HG03108 (cell line): ENCODE measurements at regions not wholly inside any gene's neighbourhood (a gene's known extent, or its start where the extent isn't known, plus 50 kb on each side); places are given as distances from the start of the nearest gene placed in this dataset.

Experiments
- ATAC-seq: cut with Tn5 transposase; IDR thresholded peaks from one replicate; pipeline ENCODE4 v1.9.1; 2021; ENCODE audit warnings: moderate library complexity; ENCODE audit not compliant: unreplicated experiment

DNA sequence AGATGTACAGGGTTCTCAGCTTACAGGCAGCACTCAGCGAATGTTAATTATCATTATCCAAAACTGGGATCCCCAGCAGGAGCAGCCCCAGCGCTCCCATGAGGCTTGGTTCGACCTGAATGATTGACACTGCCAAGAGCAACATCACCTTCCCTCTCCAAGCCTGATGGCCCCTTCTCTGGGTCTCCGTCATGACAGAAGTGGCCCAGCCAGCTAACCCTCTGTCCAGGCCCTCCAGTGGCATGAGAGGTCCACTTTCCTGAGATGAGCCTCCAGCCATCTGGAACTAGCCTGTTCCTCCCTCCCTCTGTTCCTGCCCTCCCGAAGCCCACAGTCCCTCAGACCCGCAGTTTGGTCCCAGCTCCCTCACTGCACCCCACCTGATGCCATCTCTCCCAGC is 97.0 kb upstream of the RAB6C start:
- no peak for ATAC-seq

DNA sequence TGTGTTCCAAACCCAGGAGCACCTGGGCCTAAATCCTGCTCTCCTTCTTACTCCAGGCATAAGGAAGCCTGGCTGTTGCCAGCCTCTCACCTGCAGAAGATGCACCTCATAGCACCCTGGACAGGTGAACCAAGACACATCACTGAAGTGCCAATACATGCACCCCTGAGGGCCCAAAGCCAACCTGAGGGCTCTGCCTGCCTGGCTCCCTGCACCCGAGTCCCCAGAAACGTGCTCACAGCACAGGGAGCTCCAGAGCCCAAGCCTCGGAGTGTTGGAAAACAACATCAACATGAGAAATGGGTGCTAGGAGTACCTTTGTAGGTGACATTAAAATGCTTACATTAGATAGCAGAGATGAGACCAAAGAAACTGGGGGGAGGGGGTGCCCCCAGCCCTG is 96.3 kb upstream of the RAB6C start:
- ATAC-seq, result no peak

DNA sequence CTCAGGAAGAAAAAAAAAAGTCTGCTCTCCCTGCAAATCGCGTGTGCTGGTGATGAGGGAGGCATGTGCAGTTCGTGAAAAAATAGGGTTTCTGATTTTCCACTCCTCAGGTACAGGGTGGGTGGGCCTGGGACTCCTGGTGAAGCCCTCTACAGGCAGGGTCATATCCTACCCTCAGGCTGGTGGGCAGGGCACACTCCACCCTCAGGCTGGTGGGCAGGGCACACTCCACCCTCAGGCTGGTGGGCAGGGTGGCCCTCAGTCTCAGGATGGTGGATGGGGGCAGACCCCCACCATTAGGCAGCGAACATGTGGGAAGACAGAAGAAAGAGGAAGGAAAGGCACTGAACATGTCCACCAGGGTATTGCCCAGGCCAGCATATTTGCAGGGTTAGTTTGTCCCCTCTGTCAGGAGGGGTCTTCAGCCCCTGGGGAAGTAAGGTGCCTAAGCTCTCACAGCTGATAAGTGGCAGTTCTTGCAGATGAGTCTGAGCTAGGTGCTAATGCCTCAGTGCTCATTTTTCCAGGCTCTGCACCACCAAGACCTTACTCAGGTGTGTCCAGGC is 95.2 kb upstream of the RAB6C start:
- ATAC-seq, result no peak

DNA sequence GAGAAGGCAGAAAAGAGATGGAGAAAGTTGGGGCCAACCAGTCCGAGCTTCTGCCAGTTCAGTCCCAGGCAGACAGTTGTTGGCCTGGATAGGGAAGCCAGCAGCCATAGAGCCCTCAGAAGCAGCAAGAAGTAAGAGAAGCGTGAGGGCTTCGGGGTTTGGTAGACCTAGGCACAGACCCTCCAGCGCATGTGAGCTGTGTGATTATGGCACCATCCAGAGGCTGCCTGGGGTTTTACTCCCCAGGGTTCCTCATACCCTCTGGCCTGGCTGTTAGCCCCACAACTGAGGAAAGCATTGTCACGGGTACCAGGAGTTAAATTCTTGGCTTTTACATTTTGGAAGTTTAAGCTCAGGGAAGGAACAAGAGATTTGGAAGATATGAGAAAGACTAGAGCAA is 93.7 kb upstream of the RAB6C start:
- ATAC-seq, result no peak

DNA sequence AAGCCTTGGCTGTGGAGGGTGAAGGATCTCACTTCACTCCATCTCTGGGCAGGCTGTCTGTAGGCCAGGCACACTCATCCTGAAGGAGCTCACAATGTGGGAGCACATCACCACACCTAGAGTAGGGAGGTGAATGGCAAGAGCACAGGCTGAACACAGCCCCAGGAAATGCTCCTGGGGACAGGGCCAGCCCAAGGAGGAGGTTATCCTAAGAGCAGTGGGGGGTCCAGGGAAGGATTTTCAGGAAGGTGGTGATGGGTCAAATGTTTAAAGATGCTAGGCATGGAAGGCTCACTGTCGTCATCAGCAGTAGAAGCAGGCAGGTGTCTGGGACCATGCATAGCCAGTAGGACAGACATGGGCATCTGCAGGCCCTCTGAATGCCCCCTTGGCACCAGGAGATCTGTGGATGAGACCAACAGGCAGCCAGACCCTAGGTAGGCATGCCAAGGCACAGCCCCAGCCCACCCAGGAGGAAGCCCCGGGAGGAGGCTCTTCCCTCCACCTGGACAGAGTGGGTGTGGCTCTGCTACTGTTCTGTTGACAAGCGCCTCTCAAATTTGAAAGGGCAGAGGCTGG is 91.7 kb upstream of the RAB6C start:
- ATAC-seq, result no peak

DNA sequence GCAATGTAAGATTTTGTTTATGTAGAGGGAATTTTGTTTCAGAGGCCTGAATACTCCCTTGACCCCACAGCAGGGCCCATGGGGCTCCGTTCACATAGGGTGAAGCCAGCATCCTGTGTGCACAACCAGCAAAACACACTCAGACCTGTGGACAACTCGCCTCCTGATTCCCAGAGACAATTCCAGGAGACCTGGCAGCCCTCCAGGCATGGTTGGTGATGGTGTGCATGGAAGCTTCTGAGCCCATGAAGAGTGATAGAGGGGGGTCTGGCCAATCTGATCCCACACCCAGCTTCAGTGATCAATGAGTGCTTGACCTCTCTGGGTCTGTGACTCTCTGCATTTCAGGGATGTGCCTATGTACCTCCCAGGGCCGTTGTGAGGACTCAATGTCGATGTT is 91.0 kb upstream of the RAB6C start:
- no peak for ATAC-seq

DNA sequence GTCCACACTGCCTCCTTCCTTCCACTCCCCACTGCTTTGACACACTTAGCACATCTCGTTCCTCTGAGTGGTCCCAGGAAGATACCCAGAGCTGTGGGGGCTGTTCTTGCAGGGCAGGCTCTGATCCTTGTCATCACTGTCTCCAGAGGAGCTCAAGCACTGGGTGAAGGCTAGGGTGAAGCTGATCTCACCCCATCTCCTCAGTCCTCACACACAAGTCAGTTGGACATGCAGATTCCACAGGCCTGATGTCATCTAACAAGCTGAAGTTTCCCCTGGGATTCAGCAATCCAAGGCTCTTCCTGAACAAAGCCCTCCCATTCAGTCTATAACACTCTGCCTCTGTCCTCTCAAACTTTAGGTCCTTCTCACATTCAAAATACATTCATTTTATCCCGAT is 90.6 kb upstream of the RAB6C start:
- ATAC-seq, result no peak

DNA sequence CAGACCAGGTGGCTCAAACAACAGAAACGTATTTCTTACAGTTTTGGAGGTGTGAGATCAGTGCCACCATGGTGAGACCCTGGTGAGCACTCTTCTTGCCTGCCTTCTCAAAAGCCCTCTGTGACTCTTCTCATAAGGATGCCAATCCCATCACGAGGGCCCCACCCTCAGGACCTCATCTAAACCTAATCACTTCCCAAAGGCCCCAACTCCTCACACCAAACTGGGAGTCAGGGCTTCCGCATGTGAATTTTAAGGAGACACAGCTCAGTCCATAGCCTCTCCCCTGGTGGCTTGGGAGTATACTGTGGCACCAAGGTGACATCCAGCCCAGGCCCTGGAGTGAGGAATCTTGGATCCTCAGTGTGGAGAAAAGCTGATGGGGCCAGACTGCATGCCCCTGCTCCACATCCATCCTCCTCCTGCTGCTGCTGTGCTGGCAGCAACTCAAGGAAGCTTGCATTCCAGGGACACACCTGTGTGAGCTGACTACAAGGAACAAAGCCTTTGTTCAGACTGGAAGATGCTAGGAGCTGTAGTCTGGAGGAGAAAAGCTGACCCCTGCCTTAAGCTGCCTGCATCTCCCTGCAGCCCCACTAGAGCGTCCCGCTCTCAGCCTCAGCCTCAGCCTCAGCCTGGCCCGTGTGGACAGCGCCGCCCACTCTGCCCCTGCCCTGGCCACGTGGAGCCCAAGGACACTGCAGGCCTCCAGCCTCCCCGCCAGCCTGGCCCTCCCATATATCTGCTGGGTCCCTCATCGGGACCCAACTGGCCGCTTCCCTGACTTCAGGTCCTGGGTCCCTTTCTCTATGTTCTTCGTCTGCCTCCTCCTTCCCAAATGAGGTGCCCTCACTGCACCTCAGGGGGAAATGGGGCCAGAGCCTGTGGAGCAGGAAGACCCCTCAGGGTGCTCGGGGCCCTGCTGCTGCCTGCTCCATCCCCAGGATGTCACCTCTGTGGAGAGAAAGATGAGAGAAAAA is 87.8 kb upstream of the RAB6C start:
- ATAC-seq, result no peak

DNA sequence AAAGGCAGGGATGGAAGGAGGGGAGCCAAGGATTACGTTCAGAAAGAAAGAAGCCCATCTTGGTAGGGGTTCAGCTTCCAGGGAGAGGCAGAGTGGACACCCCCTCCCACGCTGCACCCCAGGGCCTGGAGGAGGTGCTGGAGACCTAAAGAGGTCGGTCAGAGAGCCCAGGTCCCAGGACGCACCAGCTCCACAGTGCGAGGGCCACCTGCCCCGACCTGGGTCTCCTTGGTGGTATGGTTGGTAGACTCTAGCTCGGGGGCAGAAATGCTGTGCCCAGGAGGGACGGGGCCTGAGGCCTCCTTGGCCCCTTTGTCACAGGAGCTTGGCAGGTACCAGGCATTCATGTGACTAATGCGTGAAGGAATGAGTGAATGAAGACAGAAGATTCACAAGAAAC is 87.1 kb upstream of the RAB6C start:
- no peak for ATAC-seq

DNA sequence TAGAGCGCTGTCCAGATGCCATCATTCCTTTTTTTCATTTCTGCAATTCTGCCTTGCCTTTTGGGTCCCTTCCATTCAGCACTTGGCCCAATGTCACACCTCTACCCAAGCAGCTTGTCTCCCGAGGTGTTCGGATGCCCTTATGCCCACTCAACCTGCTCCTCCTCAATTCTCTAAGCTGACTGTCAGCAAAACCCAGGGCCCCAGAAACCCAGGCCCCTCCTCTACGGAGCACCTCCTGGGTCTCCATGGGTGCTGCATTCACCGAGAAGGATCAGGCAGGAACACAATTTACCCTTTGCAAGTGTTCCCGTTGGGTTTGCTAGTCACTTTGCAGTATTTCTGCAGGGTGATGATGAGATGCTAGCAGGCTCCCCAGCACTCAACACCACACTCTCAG is 86.7 kb upstream of the RAB6C start:
- ATAC-seq, result no peak

DNA sequence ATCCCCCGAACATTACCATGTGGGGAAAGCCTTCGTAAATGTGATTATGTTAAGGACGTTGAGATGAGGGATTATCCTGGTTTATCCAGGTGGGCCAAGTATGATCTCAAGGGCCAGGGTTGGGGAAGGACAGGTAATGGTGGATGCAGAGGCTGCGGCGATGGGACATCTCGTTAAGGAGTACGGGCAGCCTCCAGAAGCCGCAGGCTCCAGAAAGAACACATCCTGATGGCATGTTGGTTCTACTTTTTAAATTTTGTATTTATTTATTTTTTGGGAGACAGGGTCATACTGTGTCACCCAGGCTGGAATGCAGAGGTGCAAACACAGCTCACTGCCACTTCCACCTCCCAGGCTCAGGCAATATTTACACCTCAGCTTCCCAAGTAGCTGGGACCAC is 86.2 kb upstream of the RAB6C start:
- ATAC-seq, result no peak

DNA sequence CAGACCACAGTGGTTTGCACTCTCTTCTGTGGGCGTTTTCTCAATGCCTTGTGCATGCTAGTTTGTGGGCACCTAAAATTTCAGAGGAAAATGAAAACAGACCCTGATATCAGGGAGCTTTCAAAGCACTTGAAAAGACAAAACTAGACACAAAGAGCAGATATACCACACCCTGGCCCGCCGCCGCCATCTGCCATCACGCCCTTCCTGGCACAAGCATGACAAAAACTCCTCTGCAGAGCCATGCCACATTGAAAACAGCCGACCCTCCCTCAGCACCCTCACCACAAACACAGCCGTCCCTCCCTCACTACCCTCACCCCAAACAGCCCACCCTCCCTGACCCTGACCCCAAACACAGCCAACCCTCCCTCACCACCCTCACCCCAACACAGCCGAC is 84.8 kb upstream of the RAB6C start:
- no peak for ATAC-seq

DNA sequence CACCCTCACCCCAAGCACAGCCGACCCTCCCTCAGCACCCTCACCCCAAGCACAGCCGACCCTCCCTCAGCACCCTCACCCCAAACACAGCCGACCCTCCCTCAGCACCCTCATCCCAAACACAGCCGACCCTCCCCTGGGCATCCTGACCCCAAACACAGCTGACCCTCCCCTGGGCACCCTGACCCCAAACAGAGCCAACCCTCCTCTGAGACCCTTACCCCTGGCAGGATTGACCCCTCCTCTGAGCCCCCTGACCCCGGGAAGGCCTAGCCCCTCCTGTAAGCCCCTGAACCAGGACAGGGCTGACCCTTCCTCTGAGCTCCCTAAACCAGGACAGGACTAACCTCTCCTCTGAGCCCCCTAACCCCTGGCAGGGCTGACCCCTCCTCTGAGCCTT is 84.4 kb upstream of the RAB6C start:
- ATAC-seq, result no peak

DNA sequence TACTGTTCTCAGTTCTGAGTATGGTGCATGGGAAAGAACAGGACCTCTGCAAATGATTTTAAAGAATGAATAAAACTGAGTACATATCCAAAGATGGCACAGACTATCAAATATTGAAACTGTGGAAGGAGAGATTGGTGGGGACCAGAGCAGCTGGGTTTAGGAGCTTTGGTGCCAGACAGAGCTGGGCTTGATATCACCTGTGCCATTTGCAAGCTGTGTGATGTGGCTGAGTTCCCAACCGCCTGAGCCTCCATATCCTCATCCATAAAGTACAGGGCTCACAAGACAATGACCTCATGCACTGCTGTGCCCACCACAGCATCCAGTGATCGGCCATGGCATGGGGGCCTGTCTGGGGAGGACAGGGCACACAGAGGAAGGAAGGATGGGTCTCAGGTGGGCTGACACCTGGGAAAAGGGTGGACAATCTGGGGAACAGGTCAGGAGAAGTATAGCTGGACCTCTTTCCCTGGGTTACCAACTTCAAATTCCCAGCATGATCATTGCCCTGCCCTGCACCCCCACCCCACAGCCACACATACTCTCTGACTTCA is 83.9 kb upstream of the RAB6C start:
- ATAC-seq, result no peak

DNA sequence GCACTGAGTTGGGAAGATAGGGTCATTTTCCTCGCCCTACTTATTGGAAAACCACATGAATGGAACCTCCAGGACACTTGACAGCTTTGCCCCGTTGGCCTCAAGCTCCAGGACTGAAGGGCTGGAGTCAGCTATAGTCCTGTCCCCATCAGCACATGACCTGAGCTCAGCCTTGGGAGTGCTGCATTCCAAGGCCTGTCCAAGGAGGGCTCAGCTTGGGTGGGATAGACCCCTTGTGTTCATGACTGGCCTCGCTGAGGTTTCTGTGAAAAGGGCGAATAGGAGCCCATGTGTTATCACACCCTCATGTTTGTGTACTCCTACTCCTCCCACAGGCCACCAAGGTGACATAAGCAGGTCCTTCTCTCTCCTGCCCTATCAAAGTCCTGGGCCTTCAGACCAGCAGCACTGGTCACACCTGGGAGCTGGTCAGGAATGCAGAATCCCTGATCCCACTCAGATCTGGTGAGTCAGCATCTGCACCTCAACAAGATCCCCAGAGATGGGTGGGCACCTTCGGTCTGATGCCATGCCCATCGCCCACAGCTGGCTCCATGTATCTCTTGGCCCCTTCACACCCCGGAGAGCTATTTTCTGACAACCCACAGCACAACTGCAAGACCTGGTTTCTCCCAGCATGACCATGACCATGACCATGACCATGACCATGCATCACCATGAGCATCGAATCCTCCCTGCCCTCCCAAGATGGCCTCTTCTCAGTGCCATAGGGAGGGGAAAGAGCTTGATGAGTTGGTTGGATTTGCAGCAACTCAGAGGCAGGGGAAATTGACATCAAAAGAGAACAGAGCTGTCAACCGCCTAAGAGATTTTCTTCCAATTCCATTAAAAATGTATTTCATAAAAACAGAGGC is 83.0 kb upstream of the RAB6C start:
- no peak for ATAC-seq

DNA sequence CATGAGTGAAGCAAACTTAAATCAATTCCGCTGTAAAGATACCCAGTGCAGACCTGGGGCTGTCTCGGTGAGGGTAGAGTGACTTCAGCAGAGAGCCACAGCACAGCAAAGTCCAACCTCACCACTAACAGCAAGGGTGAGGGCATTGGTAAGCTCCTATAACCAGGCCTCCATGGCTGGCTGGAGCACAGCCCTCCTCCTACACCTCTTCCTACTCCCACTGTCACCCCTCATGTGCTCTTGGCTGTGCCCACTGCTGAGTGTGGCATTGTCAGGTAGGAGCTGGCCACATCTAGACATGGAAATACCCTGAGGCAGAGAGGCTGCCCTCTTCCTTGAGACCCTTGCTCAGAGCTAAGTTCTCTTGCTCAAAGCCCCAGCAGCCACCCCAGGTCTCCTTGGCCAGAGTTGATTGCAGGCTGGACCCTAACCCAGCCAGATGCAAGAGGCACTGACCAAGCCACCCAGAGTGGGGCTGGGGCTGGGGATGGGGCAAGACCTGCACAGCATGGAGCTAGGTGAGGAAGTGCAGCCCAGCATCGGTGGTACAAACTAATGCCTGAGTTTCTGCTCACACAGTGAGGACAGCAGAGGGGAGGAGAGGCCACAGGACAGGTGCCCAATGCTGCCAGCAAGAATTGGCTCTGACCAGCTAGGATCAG is 77.6 kb upstream of the RAB6C start:
- no peak for ATAC-seq

DNA sequence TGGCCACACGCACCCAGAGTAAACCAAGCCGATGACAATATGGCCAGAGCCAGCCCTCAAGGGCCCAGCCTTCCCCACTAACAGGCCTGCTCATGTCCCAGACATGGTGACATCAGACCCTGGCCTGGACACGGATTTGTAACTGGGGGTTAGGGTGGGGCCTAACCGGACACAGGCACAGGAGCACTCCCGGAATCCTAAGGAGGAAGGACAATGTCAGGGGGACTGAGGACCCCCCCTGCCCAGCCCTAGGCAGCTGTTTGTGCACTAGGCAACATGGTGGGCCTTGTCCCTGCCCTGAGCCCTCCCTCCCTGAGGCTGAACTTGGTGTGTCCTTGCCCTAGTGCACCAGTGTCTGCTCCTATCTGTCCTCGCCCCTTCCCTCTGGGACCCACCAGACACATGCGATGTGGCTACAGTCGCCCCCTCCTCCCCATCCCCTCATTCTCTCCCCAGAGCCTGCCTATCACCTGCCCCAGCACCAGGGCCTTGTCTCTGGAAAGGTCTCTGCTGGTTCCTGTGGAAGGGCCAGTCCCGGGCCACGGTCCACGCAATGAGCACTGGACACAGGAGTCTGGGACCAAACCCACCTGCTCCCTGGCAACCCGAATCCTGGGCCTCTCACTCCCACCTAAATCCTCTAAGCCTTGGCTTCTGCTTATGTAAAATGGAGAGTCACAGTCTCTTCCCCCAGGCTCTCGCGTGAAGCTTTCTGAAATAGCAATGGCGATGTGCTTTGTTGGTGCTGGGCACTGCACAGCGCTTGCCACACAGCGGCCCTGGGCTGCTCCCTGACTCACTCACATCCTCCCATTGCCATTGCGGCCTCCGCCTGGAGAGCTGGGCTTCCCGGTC is 76.5 kb upstream of the RAB6C start:
- ATAC-seq, result no peak

DNA sequence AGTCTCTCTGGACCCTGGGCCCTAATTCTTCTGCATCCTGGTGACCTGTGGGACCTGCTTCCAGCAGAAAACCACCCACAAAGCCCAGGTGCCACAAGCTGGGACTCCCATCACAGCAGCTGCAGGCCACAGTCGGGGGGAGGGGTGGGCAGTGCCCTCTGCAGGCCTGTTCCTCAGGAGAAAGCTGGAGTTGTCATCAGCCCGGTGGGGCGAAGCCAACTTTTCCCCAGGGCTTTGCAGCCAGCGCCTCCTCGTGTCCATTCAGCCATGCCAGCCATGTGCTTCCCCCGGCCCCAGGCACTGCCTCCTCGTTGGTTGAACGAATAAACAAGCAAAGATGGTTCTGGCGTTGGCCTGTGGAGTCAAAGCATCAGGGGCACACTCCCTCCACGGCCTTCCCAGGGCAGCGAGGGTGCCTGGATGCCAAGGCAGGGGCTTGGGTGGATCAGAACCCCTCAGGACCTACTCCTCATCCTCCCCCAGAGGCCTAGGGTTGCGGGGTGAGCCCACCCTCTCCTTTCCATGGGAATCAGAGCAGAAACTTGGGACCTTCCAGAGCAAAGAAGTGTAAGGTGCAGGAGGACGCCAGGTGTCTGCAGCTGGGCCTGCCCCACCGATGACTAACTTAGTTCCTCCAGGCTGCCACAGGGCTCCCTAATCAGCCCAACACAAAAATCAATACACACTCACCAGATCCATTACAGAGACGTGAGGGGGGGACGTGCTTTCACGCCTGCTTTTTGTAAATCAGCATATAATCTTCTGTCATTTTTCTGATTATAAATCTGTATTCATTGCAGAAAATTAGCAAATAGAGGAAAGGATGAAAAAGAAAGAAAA is 75.7 kb upstream of the RAB6C start:
- ATAC-seq, result no peak
